Mucosa of gallbladder (tissue), 1 donor: ENCODE measurements at regions not wholly inside any gene's neighbourhood (a gene's known extent, or its start where the extent isn't known, plus 50 kb on each side); places are given as distances from the start of the nearest gene placed in this dataset.

Experiments
- DNase-seq: peaks from one replicate; pipeline ENCODE4 v3.0.0-alpha.2; 2020; ENCODE audit warnings: low spot score
- donor health status: DM: no; HTN: no; CAD: no.

GRCh38 chr5:133829786-133830185 lies 138.6 kb downstream of the C5orf15 start:
- no peak for DNase-seq

GRCh38 chr5:133828722-133829121 lies 139.7 kb downstream of the C5orf15 start:
- no peak for DNase-seq

DNA sequence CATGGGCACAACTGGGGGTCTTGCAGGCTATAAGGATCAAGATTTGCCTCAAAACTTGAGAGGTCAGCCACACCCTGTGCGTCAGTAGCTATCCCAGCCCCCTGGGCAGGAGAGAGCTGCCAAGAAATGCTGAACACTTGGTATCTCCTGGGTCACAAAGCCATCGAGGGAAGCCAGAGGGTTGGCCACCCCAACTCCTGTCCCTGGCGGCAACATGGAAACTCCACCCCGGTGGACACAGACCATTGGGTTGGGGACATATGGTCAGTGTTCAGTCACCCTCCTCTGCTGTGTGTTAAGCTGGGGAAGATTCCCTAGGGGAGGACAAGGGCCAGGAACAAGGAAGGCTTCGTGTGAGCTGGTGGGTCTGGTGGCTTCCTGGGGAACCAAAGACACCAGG lies 140.6 kb downstream of the C5orf15 start:
- no peak for DNase-seq

- DNase-seq, result peak; percentile 75
Measured at GRCh38 chr5:133827011-133827410, 141.4 kb downstream of the C5orf15 start.

- no peak for DNase-seq
Measured at GRCh38 chr5:133825631-133826289, 142.7 kb downstream of the C5orf15 start.

DNA sequence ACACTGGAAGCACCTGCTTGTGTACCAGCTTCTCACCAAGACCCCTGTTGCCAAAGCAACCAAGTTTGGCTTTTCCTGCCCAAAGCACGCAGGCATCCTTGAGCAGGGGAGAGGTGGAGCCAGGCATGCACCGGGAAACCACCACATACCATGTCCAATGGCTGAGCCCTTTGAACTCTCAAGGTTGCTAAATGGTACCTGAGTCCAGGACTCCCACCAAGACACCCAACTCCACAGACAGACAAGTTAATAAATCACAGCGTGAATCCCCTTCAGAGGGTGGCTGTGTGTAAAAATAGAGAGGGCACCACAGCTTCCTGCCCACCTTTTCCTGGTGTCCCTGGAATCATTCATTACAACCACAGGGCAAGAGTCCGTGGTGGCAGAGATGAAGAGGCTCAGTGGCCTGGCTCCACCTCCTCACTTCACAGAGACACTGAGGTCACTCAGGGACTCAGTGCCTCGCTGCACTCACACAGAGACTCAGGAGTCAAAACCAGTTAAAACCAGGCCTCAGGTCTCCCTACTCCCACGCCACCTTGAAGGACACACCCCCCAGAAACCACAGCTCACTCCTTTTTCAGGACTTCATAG lies 143.7 kb downstream of the C5orf15 start:
- no peak for DNase-seq

- DNase-seq, result no peak
Measured at GRCh38 chr5:133821889-133822288, 146.5 kb downstream of the C5orf15 start.

GRCh38 chr5:133821311-133821741 lies 147.1 kb downstream of the C5orf15 start:
- DNase-seq, result peak; percentile 49

GRCh38 chr5:133820507-133820906 lies 147.9 kb downstream of the C5orf15 start:
- DNase-seq, result no peak

DNA sequence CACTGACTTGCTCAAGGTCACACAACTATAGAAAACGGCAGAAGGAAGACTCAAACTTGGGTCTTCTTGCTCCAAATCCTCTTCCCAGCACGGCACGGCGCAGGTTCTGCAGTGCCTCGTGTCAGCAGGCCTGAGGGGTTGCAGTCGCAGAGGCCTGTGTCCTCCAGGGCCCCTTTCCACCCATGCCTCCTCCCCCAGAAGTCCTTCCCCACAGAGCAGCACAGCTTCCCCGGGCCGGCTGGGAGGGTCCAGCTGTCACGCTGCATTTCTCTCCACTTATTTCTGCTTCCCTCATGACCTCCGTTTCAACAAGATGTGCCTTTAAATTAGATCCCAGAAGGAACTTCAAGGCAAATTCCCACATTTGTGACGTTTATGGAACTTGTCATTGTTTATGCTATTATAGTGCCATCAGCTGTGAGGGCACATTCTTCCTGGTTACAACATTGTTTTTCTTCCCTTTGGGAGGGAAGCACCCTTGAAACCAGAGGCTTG lies 148.4 kb downstream of the C5orf15 start:
- no peak for DNase-seq

- no peak for DNase-seq
Measured at GRCh38 chr5:133818869-133819600, 149.4 kb downstream of the C5orf15 start.

DNA sequence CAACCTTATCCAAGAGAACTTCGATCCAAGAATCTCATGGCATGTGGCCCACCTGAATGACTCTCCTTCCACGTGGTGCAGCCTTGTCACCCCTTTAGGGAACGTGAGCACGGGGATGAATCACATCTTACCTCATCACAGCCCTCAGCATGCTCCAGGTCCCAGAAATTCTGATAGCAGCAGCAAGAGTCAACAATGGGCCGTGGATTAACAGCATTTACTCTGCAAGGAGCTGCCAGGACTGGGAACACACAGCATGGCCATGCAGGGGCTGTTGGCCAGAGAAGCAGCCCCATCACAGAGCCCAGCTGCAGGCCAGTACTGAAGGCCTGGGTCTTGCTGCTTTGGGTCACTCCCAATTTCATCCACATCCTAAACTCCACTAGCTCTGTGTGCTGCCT lies 150.4 kb downstream of the C5orf15 start:
- peak; percentile 94 for DNase-seq

GRCh38 chr5:133817456-133817855 lies 151.0 kb downstream of the C5orf15 start:
- DNase-seq, result peak; percentile 46

DNA sequence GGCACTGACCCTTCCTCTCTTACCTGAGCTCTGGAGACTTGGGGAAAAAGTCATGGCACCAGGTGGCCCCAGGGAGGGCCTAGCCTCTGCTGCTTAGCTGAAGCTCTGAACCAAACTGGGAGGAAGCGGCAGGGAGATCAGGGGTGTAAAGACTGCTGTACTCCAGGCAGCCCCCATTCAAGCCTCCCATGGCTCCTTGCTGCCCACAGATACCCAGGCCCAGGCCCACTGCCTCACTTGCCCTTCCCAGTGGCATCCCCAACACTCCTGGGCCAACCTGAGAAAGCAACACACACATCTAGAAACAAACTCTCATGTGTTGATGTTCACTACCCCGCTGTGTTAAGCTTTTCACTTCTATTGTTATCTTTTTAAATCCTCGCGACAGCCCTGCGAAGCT lies 151.6 kb downstream of the C5orf15 start:
- no peak for DNase-seq

DNA sequence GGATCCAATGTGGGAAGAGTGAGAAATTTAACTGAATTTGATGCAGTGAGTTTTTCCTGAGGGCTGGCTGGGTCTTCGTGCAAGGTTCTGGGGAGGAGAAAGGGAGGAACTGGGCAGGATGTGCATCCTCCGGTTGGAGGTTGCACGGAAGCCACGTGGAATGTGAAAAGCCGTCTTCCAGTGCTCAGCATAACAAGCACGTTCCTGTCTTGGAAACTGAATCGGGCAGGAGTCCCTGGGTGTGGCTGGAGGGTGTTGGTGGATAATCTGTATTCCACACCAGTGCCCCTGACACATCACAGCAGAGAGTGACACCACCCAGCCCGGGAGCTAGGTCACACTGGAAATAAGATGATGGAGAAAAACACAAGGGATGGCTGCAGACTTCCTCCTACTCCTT lies 154.3 kb downstream of the C5orf15 start:
- no peak for DNase-seq

- DNase-seq, result no peak
Measured at GRCh38 chr5:133811168-133811567, 157.3 kb downstream of the C5orf15 start.

GRCh38 chr5:133809801-133810200 lies 158.6 kb downstream of the C5orf15 start:
- no peak for DNase-seq

GRCh38 chr5:133807348-133807747 lies 161.1 kb downstream of the C5orf15 start:
- no peak for DNase-seq

DNA sequence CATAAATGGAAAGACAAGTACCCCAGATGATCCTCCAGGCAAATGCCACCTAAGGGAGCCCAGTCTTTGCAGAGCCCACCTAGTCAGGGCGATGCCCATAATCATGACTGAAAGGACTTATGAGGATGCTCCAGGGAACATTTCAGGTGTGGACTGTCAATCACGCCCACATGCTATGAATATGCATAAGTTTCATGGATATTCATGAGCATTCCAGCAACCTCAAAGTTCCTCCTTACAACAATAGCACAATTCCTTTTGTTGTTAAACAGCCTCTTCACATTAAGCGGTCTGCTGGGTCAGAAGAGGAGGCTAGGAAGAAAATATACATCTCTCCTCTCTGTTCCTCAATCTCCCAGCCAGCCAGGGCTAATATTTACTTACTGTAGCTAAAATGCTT lies 161.6 kb downstream of the C5orf15 start:
- DNase-seq, result no peak

DNA sequence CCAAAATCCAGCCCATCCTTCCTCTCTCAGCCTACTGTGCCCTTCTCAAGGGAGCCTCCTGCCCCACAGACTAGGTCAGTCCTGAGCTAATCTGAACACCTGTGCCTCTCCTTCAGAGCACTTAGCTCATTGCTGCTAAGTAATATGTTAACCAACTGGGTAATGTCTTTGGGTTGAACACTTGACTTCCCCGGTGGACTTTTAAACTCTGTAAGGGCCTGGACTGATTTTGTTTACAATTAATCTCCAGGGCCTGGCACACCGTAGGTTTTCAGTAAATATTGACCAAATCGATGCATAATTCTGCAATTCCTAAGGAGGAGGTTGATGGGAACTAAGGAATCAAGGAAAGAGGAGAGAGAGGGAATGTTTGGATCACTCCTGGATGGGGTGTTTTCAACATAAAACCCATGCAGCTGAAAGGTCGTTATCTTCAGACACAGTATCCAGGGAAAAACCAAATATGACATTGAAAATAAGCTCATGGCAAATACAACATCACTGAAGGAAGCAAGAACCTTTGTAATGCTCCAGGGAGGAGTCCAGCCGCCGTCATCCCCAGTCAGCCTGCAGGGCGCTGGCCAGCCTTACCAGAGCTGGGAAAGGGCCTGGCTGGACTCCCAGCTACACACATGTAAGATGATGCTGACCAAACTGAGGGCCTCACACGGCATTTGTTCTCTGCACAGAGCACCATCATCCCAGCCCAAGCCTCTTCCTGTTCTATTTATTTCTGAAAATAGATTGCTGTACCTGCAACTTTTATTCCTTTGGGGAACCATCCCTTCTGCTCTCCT lies 166.3 kb downstream of the C5orf15 start:
- peak; percentile 78 for DNase-seq

DNA sequence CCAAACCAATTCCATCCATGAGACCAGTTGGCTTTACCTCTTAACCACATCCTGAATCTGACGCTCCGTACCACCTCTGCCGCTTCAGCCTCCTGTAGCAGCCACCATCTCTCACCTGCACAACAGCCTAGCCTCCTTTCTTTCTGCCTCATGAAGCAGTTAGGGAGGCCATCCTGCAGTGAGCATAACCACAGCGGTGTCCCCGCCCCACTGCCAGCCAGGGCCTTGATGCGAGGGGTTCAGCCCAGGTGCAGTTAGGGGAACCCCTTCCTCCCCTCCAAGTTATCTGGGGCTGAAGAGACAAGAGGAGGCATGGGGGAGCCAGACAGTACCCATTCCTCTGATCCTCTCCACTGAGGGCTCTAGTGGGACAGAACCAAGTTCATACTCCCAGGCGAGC lies 167.0 kb downstream of the C5orf15 start:
- DNase-seq, result no peak
